WTC11 (cell line): ENCODE measurements at regions not wholly inside any gene's neighbourhood (a gene's known extent, or its start where the extent isn't known, plus 50 kb on each side); places are given as distances from the start of the nearest gene placed in this dataset.

ENCODE experiments used
- ATAC-seq: fragments of 200-7000 bp; cut with Tn5 transposase; 2 replicates; pipeline ENCODE4 v1.10.0; 2021; ENCODE audit warnings: mild to moderate bottlenecking, moderate library complexity
- CTCF ChIA-PET: fragments of 300-600 bp; sonication (Branson Sonifier 250); formaldehyde crosslinking; loops from one replicate; lab custom pipeline; 2021; ENCODE audit warnings: antibody characterized with exemption; lab: Charles Lee
- POLR2A ChIA-PET: fragments of 350-600 bp; sonication (Branson Sonifier 250); formaldehyde crosslinking; loops from one replicate; lab custom pipeline; 2021; ENCODE audit warnings: antibody characterized with exemption; lab: Charles Lee
- DNase-seq: peaks from one replicate; pipeline ENCODE4 v3.0.0; 2021; ENCODE audit warnings: low spot score
- H3K27ac Mint-ChIP-seq: 2 replicates; pipeline ENCODE4 v1.8.0; 2021; ENCODE audit warnings: mixed read lengths
- H3K27me3 Mint-ChIP-seq: 2 replicates; pipeline ENCODE4 v1.8.0; 2021; ENCODE audit warnings: low read depth, mild to moderate bottlenecking, moderate library complexity, mixed read lengths
- H3K36me3 Mint-ChIP-seq: 2 replicates; pipeline ENCODE4 v1.8.0; 2021; ENCODE audit warnings: mixed read lengths
- H3K4me1 Mint-ChIP-seq: 2 replicates; pipeline ENCODE4 v1.8.0; 2022; ENCODE audit warnings: mixed read lengths
- H3K4me3 Mint-ChIP-seq: 2 replicates; pipeline ENCODE4 v1.8.0; 2021; ENCODE audit warnings: mild to moderate bottlenecking, moderate library complexity, mixed read lengths
- H3K9me3 Mint-ChIP-seq: 2 replicates; pipeline ENCODE4 v1.8.0; 2021; ENCODE audit warnings: mixed read lengths
- ATF6 ChIP-seq: sonication (generic); formaldehyde crosslinking; IDR thresholded peaks from 2 replicates; pipeline ENCODE4 v1.8.1; 2023; ENCODE audit warnings: mild to moderate bottlenecking, missing genetic modification reagents
- CBFB ChIP-seq: sonication (generic); formaldehyde crosslinking; IDR thresholded peaks from 2 replicates; pipeline ENCODE4 v1.8.1; 2022; ENCODE audit warnings: mild to moderate bottlenecking, low read depth, missing genetic modification reagents
- E2F4 ChIP-seq: sonication (generic); formaldehyde crosslinking; IDR thresholded peaks from 2 replicates; pipeline ENCODE4 v1.8.1; 2022; ENCODE audit warnings: low read depth, mild to moderate bottlenecking, moderate library complexity, missing genetic modification reagents, borderline replicate concordance
- EMX1 ChIP-seq: fragments of 250-450 bp; sonication (Bioruptor Pico); IDR thresholded peaks from 2 replicates; pipeline ENCODE4 v1.8.0; 2021; ENCODE audit warnings: mild to moderate bottlenecking
- GRHL2 ChIP-seq: fragments of 250-450 bp; sonication (Bioruptor Pico); IDR thresholded peaks from 2 replicates; pipeline ENCODE4 v1.8.0; 2022; ENCODE audit warnings: mild to moderate bottlenecking, moderate library complexity; ENCODE audit not compliant: insufficient replicate concordance, severe bottlenecking
- IRF1 ChIP-seq: sonication (generic); formaldehyde crosslinking; IDR thresholded peaks from 2 replicates; pipeline ENCODE4 v1.8.0; 2023; ENCODE audit warnings: missing genetic modification reagents
- KAT7 ChIP-seq: sonication (generic); formaldehyde crosslinking; IDR thresholded peaks from 2 replicates; pipeline ENCODE4 v1.8.1; 2023; ENCODE audit warnings: missing genetic modification reagents, mild to moderate bottlenecking, borderline replicate concordance
- MAX ChIP-seq: sonication (generic); formaldehyde crosslinking; IDR thresholded peaks from 2 replicates; pipeline ENCODE4 v1.8.0; 2022; ENCODE audit warnings: mild to moderate bottlenecking, missing genetic modification reagents
- PRDM15 ChIP-seq: sonication (generic); formaldehyde crosslinking; IDR thresholded peaks from 2 replicates; pipeline ENCODE4 v1.8.0; 2022; ENCODE audit warnings: missing genetic modification reagents
- RELA ChIP-seq: sonication (generic); formaldehyde crosslinking; IDR thresholded peaks from 2 replicates; pipeline ENCODE4 v1.8.1; 2022; ENCODE audit warnings: missing genetic modification reagents, mild to moderate bottlenecking, borderline replicate concordance
- RORB ChIP-seq: fragments of 250-450 bp; sonication (Bioruptor Pico); IDR thresholded peaks from 2 replicates; pipeline ENCODE4 v1.9.0; 2021; ENCODE audit warnings: mild to moderate bottlenecking
- SP1 ChIP-seq: sonication (generic); formaldehyde crosslinking; conservative IDR thresholded peaks from 2 replicates; pipeline ENCODE4 v1.8.1; 2022; ENCODE audit warnings: missing genetic modification reagents
- STAT6 ChIP-seq: sonication (generic); formaldehyde crosslinking; conservative IDR thresholded peaks from 2 replicates; pipeline ENCODE4 v1.8.1; 2023; ENCODE audit warnings: mild to moderate bottlenecking, low read depth, missing genetic modification reagents, moderate library complexity
- TEAD1 ChIP-seq: sonication (generic); formaldehyde crosslinking; IDR thresholded peaks from 2 replicates; pipeline ENCODE4 v1.8.0; 2022; ENCODE audit warnings: mild to moderate bottlenecking, missing genetic modification reagents
- TP53 ChIP-seq: sonication (generic); formaldehyde crosslinking; IDR thresholded peaks from 2 replicates; pipeline ENCODE4 v1.8.1; 2023; ENCODE audit warnings: mild to moderate bottlenecking, missing genetic modification reagents
- ZNF138 ChIP-seq: sonication (generic); formaldehyde crosslinking; conservative IDR thresholded peaks from 2 replicates; pipeline ENCODE4 v1.8.1; 2022; ENCODE audit warnings: mild to moderate bottlenecking, moderate library complexity, missing genetic modification reagents
- ZNF263 ChIP-seq: sonication (generic); formaldehyde crosslinking; IDR thresholded peaks from 2 replicates; pipeline ENCODE4 v1.8.1; 2022; ENCODE audit warnings: low read depth, mild to moderate bottlenecking, moderate library complexity, missing genetic modification reagents
- ZNF396 ChIP-seq: fragments of 250-450 bp; sonication (Bioruptor Pico); IDR thresholded peaks from 2 replicates; pipeline ENCODE4 v1.8.0; 2021; ENCODE audit warnings: mild to moderate bottlenecking, moderate library complexity, borderline replicate concordance
- ZNF423 ChIP-seq: fragments of 250-450 bp; sonication (Bioruptor Pico); IDR thresholded peaks from 2 replicates; pipeline ENCODE4 v2.1.2; 2022; ENCODE audit warnings: mild to moderate bottlenecking, moderate library complexity
- ZSCAN18 ChIP-seq: fragments of 250-450 bp; sonication (Bioruptor Pico); IDR thresholded peaks from 2 replicates; pipeline ENCODE4 v2.1.2; 2022; ENCODE audit warnings: mild to moderate bottlenecking, moderate library complexity

GRCh38 chr10:58041901-58042300 is 225.8 kb downstream of the IPMK start (continued):
- TF ChIP-seq ATF6 (CRISPR knock-in tag) (no peak), ZNF396 (CRISPR knock-in tag) (no peak), TP53 (no peak), RELA (CRISPR knock-in tag) (no peak), SP1 (CRISPR knock-in tag) (no peak), ZNF263 (CRISPR knock-in tag) (no peak), E2F4 (CRISPR knock-in tag) (no peak), ZNF138 (CRISPR knock-in tag) (no peak), MAX (CRISPR knock-in tag) (no peak), STAT6 (CRISPR knock-in tag) (no peak)
- TF ChIP-seq, all 79 proteins: peak for 0

GRCh38 chr10:58030208-58030607 is 237.5 kb downstream of the IPMK start:
- Mint-ChIP-seq H3K27me3 (no peaks in the 10 kb centered on the region), H3K9me3 (peaks cover 39% of the 10 kb centered on the region), H3K4me1 (no peaks in the 10 kb centered on the region), H3K4me3 (no peak overlapping the region), H3K36me3 (peaks cover 33% of the 10 kb centered on the region), H3K27ac (no peak overlapping the region)
- ATAC-seq (no peak), DNase-seq (no peak)
- TF ChIP-seq ZSCAN18 (CRISPR knock-in tag): no peak
- no peak for TF ChIP-seq GRHL2 (CRISPR knock-in tag)
- TF ChIP-seq TEAD1: no peak
- TF ChIP-seq KAT7 (CRISPR knock-in tag): no peak
- POLR2A ChIA-PET: no interaction called here
- CTCF ChIA-PET: no interaction called here

- peaks cover 37% of the 10 kb centered on the region for H3K36me3 Mint-ChIP-seq
Measured at GRCh38 chr10:58028597-58029366, 238.9 kb downstream of the IPMK start.

More at GRCh38 chr10:58028597-58029366, 238.9 kb downstream of the IPMK start:
- CTCF ChIA-PET: no interaction called here
- Mint-ChIP-seq H3K4me1 (no peaks in the 10 kb centered on the region), H3K9me3 (peaks cover 51% of the 10 kb centered on the region), H3K4me3 (no peak overlapping the region), H3K27me3 (no peaks in the 10 kb centered on the region), H3K27ac (no peak overlapping the region)
- no peak for DNase-seq
- no peak for ATAC-seq
- POLR2A ChIA-PET: no interaction called here
- TF ChIP-seq ZNF423 (CRISPR knock-in tag) (no peak), RORB (no peak), EMX1 (CRISPR knock-in tag) (no peak), PRDM15 (no peak), IRF1 (CRISPR knock-in tag) (no peak), CBFB (CRISPR knock-in tag) (no peak)
